ENCODE measurements at regions not wholly inside any gene's neighbourhood (a gene's known extent, or its start where the extent isn't known, plus 50 kb on each side); places are given as distances from the start of the nearest gene placed in this dataset.

GRCh38 chrX:7690842-7691241 is 152.1 kb upstream of the VCX start:
- DNase-seq (ENCODE audit: low spot score) (no peak), FAIRE-seq (no peak), ATAC-seq (no peak)
- Histone ChIP-seq H3K27me3 (ENCODE audit: control insufficient read depth in 1 of 2, insufficient read depth in 2 of 2, low read length in 2 of 2) (no peaks in the 10 kb centered on the region), H4K20me1 (ENCODE audit: insufficient read depth, low read length) (no peaks in the 10 kb centered on the region), H3K4me2 (ENCODE audit: low read depth, low read length) (no peak overlapping the region), H3K79me2 (ENCODE audit: insufficient read depth, low read length) (no peaks in the 10 kb centered on the region), H3K9me3 (ENCODE audit: low read length) (no peaks in the 10 kb centered on the region), H3K27ac (ENCODE audit: extremely low read length, insufficient read depth, low read length) (no peak overlapping the region), H3K36me3 (replicated peaks in 1 of 2; ENCODE audit: control insufficient read depth in 1 of 2, insufficient read depth in 2 of 2, low read length in 2 of 2) (no peaks in the 10 kb centered on the region), H2AFZ (ENCODE audit: low read length) (no peak overlapping the region), H3K4me1 (ENCODE audit: insufficient read depth, low read length) (no peaks in the 10 kb centered on the region), H3K4me3 (replicated peaks in 1 of 3; ENCODE audit: insufficient read depth in 1 of 3, low read depth in 2 of 3, low read length in 3 of 3) (no peak overlapping the region), H3K9ac (ENCODE audit: insufficient read depth, low read depth, low read length) (no peak overlapping the region)
- POLR2A ChIA-PET, result no interaction called here
- CTCF ChIA-PET (ENCODE audit: low intra/inter-chr PET ratio, low total read pairs), result no interaction called here
- WGBS (ENCODE audit: low lambda C conversion rate), result 4% methylated on average over 6 of the region's 8 CpGs
- intact Hi-C loops (cut with micrococcal nuclease; ENCODE audit: unreplicated experiment) (no loop called here), in situ Hi-C loops (cut with HindIII; ENCODE audit: extremely low pct_ligation_motif_present, low pct_unique_long_range_greater_than_20kb) (no loop called here)
- no TSS peak for BruUV-seq (replicated peaks)
- no peak for TF ChIP-seq NCOA1 (CRISPR knock-in tag; IDR thresholded peaks at IDR 0.05)
- no peak for TF ChIP-seq SUZ12 (IDR thresholded peaks at IDR 0.05; ENCODE audit: low read depth, low read length)
- TF ChIP-seq ZNF672 (CRISPR knock-in tag; IDR thresholded peaks at IDR 0.05), result no peak
- TF ChIP-seq MAZ (IDR thresholded peaks at IDR 0.05; ENCODE audit: borderline replicate concordance, low read depth, low read length), result no peak
- no peak for TF ChIP-seq MAZ (CRISPR knock-in tag; IDR thresholded peaks at IDR 0.05; ENCODE audit: low read depth)
- TF ChIP-seq KLF12 (CRISPR knock-in tag; IDR thresholded peaks at IDR 0.05; ENCODE audit: borderline replicate concordance), result no peak
- no peak for TF ChIP-seq RELA (CRISPR knock-in tag; IDR thresholded peaks at IDR 0.05)
- TF ChIP-seq MATR3 (CRISPR knock-in tag; IDR thresholded peaks at IDR 0.05), result no peak
- no peak for TF ChIP-seq PAX8 (CRISPR knock-in tag; IDR thresholded peaks at IDR 0.05; ENCODE audit: borderline replicate concordance)
- TF ChIP-seq PITX1 (CRISPR knock-in tag; IDR thresholded peaks at IDR 0.05), result no peak

DNA sequence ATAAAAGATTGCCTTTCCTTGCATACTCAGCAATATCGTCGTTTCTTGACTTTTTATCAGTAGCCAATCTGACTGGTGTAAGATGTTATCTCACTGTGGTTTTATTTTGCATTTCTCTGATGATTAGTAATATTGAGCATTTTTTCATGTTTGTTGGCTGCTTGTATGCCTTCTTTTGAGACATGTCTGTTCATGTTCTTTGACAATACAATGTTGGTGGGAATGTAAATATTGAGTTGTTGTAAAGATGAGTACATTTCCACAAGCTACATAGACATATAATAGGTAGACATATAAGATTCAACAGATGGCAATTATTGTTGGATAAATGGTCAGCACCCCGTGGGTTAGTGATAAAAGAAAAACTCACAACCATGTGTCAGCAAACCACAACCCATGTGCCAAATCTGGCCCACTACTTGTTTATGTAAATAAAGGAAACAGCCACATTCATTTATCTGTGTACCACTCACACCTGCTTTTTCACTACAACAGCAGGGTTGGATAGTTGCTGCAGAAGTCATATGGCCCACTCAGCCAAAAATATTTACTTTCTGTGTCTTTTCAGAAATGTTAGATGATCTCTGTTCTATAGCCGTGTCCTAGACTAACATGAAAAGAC is 153.1 kb upstream of the VCX start:
- no peak overlapping the region for H3K9ac ChIP-seq (ENCODE audit: insufficient read depth, low read depth, low read length)
- no peaks in the 10 kb centered on the region for H3K4me1 ChIP-seq (ENCODE audit: insufficient read depth, low read length)
- no peak for FAIRE-seq
- no peaks in the 10 kb centered on the region for H3K79me2 ChIP-seq (ENCODE audit: insufficient read depth, low read length)
- H3K36me3 ChIP-seq (replicated peaks in 1 of 2; ENCODE audit: control insufficient read depth in 1 of 2, insufficient read depth in 2 of 2, low read length in 2 of 2), result no peaks in the 10 kb centered on the region
- ChIA-PET POLR2A (no interaction called here), CTCF (ENCODE audit: low intra/inter-chr PET ratio, low total read pairs) (no interaction called here)
- no peaks in the 10 kb centered on the region for H3K9me3 ChIP-seq (ENCODE audit: low read length)
- H3K4me3 ChIP-seq (replicated peaks in 1 of 3; ENCODE audit: insufficient read depth in 1 of 3, low read depth in 2 of 3, low read length in 3 of 3), result no peak overlapping the region
- TF ChIP-seq MAFK (conservative IDR thresholded peaks at IDR 0.05 in 1 of 2, IDR thresholded peaks at IDR 0.05 in 1 of 2; ENCODE audit: low read length in 2 of 2) (0 out of 4 replicates have a peak, but pooled peaks of 1 of the 2 experiments have one; percentile 4), CEBPG (CRISPR knock-in tag; IDR thresholded peaks at IDR 0.05) (no peak)
- TF ChIP-seq, protein P1, sequence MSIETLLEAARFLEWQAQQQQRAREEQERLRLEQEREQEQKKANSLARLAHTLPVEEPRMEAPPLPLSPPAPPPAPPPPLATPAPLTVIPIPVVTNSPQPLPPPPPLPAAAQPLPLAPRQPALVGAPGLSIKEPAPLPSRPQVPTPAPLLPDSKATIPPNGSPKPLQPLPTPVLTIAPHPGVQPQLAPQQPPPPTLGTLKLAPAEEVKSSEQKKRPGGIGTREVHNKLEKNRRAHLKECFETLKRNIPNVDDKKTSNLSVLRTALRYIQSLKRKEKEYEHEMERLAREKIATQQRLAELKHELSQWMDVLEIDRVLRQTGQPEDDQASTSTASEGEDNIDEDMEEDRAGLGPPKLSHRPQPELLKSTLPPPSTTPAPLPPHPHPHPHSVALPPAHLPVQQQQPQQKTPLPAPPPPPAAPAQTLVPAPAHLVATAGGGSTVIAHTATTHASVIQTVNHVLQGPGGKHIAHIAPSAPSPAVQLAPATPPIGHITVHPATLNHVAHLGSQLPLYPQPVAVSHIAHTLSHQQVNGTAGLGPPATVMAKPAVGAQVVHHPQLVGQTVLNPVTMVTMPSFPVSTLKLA (IDR thresholded peaks at IDR 0.05), result peak; percentile 55
- DNase-seq (ENCODE audit: low spot score), result no peak
- H3K27me3 ChIP-seq (ENCODE audit: control insufficient read depth in 1 of 2, insufficient read depth in 2 of 2, low read length in 2 of 2), result no peaks in the 10 kb centered on the region
- no TSS peak for BruUV-seq (replicated peaks)
- H2AFZ ChIP-seq (ENCODE audit: low read length), result no peak overlapping the region
- in situ Hi-C loops (cut with HindIII; ENCODE audit: extremely low pct_ligation_motif_present, low pct_unique_long_range_greater_than_20kb), result no loop called here
- H4K20me1 ChIP-seq (ENCODE audit: insufficient read depth, low read length), result no peaks in the 10 kb centered on the region
- no peak overlapping the region for H3K27ac ChIP-seq (ENCODE audit: extremely low read length, insufficient read depth, low read length)
- no peak for ATAC-seq
- H3K4me2 ChIP-seq (ENCODE audit: low read depth, low read length), result no peak overlapping the region
- intact Hi-C loops (cut with micrococcal nuclease; ENCODE audit: unreplicated experiment), result no loop called here
- 9% methylated on average over 4 of the region's 4 CpGs for WGBS (ENCODE audit: low lambda C conversion rate)

Data from HepG2 (cell line).